Testis (tissue), 2 donors: ENCODE measurements at regions not wholly inside any gene's neighbourhood (a gene's known extent, or its start where the extent isn't known, plus 50 kb on each side); places are given as distances from the start of the nearest gene placed in this dataset.

Experiments
- DNase-seq: peaks from one replicate; pipeline ENCODE4 v3.0.0-alpha.2; 2019
- H3K27ac ChIP-seq, 2 donors: fragments of 200-600 bp; sonication (generic); one replicate each; pipeline ENCODE4 v1.5.1; 2019
- H3K27me3 ChIP-seq: fragments of 200-600 bp; sonication (generic); one replicate; pipeline ENCODE4 v1.5.1; 2019
- H3K36me3 ChIP-seq: fragments of 200-600 bp; sonication (generic); one replicate; pipeline ENCODE4 v1.5.1; 2017; ENCODE audit warnings: low read depth; ENCODE audit errors: missing control alignments
- H3K4me1 ChIP-seq: fragments of 200-600 bp; sonication (generic); one replicate; pipeline ENCODE4 v1.5.1; 2019
- H3K4me3 ChIP-seq, 2 donors: fragments of 200-600 bp; sonication (generic); one replicate each; pipeline ENCODE4 v1.5.1; 2017 to 2019
- H3K9me3 ChIP-seq: fragments of 200-600 bp; sonication (generic); one replicate; pipeline ENCODE4 v1.5.1; 2017
- CTCF ChIP-seq, 3 experiments: fragments of 450-650 bp in 2 of 3; fragments of 200-600 bp in 1 of 3; sonication (generic) in 1 of 3; IDR thresholded peaks; one replicate each; pipeline ENCODE4 v1.5.1; 2016 to 2019; ENCODE audit warnings: antibody characterized with exemption in 3 of 3, mild to moderate bottlenecking in 2 of 3, moderate library complexity in 1 of 3
- POLR2A ChIP-seq: fragments of 450-650 bp; IDR thresholded peaks from one replicate; pipeline ENCODE4 v1.6.1; 2017; ENCODE audit warnings: antibody characterized with exemption, mild to moderate bottlenecking, moderate library complexity
- WGBS, 2 donors: methylation state at CpG; one replicate each; pipeline ENCODE4 v1.1.5; 2018; 5-methylcytosine and 5-hydroxymethylcytosine counted together
- intact Hi-C: fragments of 100-400 bp; cut with DNase I; formaldehyde crosslinking; loops from one replicate; pipeline ENCODE4 v1.15.1; 2023; ENCODE audit warnings: low total_unique reads

DNA sequence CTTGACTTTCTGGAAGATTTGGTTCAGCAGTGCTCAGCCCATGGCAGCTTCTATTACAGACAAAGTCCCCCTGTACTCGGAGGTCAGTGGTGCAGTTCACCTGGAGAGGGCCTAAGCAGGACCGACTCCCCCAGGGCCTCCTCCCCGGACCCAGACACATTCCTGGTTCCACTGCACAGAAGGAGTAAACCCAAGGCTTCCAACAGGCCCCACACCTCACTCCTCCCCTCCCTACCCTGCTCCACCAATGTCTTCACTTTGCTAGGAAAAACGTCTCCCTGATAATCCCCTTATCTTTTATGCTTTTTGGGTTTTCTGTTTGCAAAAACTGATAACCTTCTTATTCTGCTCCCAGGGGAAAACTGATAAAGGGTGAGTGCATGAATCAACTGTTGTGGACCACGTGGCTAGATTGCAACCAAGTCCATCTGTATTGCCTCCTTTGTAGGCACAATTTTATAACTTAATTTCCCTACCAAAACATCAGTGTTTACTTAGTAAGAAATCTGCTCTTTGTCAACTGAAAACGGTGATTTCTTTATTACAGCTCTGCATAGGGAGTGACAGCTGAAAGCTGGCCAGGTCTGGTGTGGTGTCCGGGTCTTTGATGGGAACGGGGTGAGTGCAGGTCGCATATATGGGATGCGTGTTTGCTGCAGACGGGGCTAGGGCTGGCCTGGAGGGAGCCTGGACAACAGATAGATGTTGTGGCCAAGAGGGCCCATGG lies 202.5 kb downstream of the GLI2 start:
- H3K4me1 ChIP-seq = peaks cover 76% of the 10 kb centered on the region
- no peaks in the 10 kb centered on the region for H3K36me3 ChIP-seq
- intact Hi-C loops = no loop called here
- TF ChIP-seq POLR2A = no peak
- no peak for TF ChIP-seq CTCF (IDR thresholded peaks at IDR 0.05)
- H3K27ac ChIP-seq = peak overlapping the region in 1 of 2 donors; percentile 45
- no peak for DNase-seq
- H3K4me3 ChIP-seq = no peak overlapping the region
- no peaks in the 10 kb centered on the region for H3K27me3 ChIP-seq
- WGBS, 2 donors = 33 to 34% methylated on average over 11 of the region's 11 CpGs
- no peaks in the 10 kb centered on the region for H3K9me3 ChIP-seq

- intact Hi-C loops = no loop called here
- Histone ChIP-seq H3K9me3 (no peaks in the 10 kb centered on the region), H3K4me1 (peaks cover 62% of the 10 kb centered on the region), H3K36me3 (no peaks in the 10 kb centered on the region), H3K27me3 (no peaks in the 10 kb centered on the region), H3K27ac (peak overlapping the region; percentile 20 to 34), H3K4me3 (no peak overlapping the region)
- TF ChIP-seq POLR2A (no peak), CTCF (IDR thresholded peaks at IDR 0.05) (no peak)
- WGBS, 2 donors = 68 to 75% methylated on average over 9 of the region's 9 CpGs
- DNase-seq = no peak
Observed at GRCh38 chr2:120939595-120940318, 204.1 kb downstream of the GLI2 start.

- DNase-seq = no peak
- Histone ChIP-seq H3K36me3 (no peaks in the 10 kb centered on the region), H3K27ac (peak overlapping the region in 1 of 2 donors; percentile 34), H3K4me1 (peaks cover 57% of the 10 kb centered on the region), H3K4me3 (no peak overlapping the region), H3K27me3 (no peaks in the 10 kb centered on the region), H3K9me3 (no peaks in the 10 kb centered on the region)
- TF ChIP-seq POLR2A (no peak), CTCF (IDR thresholded peaks at IDR 0.05) (no peak)
- intact Hi-C loops = no loop called here
- WGBS, 2 donors = 71 to 80% methylated on average over 1 of the region's 1 CpG
Observed at GRCh38 chr2:120940319-120940696, 204.6 kb downstream of the GLI2 start.

GRCh38 chr2:120940726-120941256 lies 205.1 kb downstream of the GLI2 start:
- TF ChIP-seq CTCF (IDR thresholded peaks at IDR 0.05) (no peak), POLR2A (no peak)
- H3K27me3 ChIP-seq = no peaks in the 10 kb centered on the region
- 53 to 76% methylated on average over 9 of the region's 9 CpGs for WGBS, 2 donors
- no peaks in the 10 kb centered on the region for H3K36me3 ChIP-seq
- no peaks in the 10 kb centered on the region for H3K9me3 ChIP-seq
- peaks cover 52% of the 10 kb centered on the region for H3K4me1 ChIP-seq
- H3K4me3 ChIP-seq = no peak overlapping the region
- DNase-seq = peak; percentile 74
- intact Hi-C loops = no loop called here
- H3K27ac ChIP-seq = peak overlapping the region; percentile 12 to 34
